HG03060 (cell line): ENCODE measurements at regions not wholly inside any gene's neighbourhood (a gene's known extent, or its start where the extent isn't known, plus 50 kb on each side); places are given as distances from the start of the nearest gene placed in this dataset.
"Not testable (repeated sequence)": the region's sequence is repeated elsewhere in the genome, so short reads cannot be mapped to it uniquely, and the experiment has no call there.

Experiments
- ATAC-seq: cut with Tn5 transposase; IDR thresholded peaks from one replicate; pipeline ENCODE4 v1.9.1; 2021; ENCODE audit warnings: low read depth, moderate number of reproducible peaks; ENCODE audit not compliant: unreplicated experiment

DNA sequence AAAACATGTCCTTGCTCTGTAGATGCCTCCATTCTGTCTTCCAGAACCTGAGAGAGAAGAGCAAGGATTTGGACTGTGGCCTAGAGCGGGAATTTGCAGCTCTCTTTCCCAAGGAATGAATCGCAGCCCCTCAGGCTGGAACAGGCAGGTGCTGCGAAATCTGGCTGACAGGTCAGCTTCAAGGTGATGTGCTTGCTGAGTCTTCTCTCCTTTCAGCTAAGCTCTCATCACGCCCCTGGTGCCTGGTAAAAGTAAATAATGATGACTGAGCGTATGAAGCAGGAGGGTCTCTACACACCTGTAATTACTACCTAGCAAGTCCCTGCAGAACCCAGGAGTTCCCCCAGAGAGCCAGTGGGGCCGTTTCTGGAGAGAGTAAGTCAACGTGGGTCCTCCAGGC is 204.3 kb upstream of the IRF2BP2 start:
- not testable (repeated sequence) for ATAC-seq

DNA sequence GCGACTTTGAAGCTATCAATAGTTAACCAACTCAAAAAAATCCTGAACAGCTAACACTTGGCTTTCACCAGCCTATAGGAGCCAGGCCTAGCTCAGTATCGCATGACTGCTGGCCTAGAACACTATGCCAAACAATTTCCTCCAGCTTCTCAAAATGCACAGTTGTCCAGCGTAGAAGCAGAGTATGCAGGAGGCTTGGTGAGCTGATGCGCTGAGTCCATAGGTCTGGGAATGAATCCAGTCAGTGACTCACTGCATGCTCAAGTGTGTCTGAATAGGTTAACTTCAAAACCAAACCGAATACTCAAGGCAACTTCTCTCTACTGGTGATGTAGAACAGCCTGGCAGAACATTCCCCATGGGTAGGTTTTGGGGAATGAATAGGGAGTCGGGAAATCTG is 201.8 kb upstream of the IRF2BP2 start:
- ATAC-seq, result not testable (repeated sequence)

DNA sequence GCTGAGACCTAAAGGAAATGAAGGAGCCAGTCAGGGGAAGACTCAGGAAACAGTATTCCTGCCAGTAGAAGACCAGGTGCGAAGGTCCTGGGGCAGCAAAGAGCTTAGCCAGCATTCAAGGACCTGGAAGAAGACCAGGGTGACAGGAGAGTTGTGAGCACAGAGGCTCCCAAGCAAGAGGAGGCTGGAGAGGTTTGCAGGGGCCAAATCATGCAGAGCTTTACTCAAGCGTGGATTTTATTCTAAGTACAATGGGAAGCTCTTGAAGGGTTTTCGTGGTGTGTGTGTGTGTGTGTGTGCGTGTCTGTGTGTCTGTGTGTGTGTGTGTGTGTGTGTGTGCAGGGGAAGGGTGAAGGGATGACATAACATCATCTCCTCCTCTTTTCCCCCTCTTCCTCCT is 200.7 kb upstream of the IRF2BP2 start:
- ATAC-seq, result not testable (repeated sequence)

DNA sequence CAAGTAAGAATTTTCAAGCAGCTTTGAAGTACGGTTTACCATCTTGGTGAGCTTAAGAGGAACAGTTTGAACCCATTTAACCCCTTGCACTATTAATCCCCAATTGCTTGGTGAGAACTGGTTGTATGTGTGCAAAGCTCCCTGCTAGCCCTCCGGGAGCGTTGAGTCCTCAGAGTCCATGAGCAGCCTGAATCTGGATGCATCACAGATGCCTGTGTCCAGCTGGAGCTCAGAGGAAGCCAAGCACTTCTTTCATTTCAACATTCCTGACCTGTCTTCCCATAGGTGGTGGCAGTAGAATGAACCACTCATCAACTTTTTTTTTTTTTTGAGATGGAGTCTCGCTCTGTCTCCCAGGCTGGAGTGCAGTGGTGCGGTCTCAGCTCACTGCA is 199.9 kb upstream of the IRF2BP2 start:
- ATAC-seq, result not testable (repeated sequence)

DNA sequence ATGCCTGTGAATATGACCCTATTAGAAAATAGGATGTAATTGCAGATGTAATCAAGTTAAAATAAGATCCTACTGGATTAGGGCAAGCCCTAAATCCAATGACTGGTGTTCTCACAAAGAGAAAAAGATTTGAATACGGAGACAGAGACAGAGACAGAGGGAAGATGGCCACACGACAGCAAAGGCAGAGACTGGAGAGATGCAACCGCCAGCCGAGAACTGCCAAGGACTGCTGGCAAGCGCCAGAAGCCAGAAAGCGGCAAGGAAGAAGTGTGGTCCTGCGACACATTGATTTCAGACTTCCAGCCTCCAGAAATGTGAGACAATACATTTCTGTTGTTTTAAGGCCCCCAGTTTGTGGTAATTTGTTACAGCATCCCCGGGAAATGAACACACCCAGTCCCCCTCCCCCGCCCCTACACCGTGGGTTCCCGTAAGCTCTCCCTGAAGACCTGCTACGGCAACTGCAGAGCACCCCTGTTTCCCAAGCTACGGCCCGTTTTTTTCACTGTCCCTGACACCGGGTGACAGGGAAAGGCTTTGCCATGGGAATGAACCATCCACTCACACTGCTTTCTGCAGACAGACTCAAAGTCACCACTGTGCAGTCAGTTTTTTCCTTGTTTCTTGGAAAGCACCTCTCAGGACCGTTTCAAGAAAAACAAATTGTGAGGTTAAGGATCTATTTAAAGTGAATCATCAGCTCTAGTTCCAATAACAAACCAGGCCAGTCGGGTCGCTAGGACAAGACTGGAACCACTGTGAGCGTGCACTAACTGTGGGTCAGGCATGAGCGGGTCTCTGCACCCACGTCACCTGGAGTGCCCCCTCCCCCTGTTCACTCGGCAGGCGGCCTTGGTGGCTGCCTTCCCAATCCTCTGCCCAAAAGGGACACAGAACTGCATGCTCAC is 199.2 kb upstream of the IRF2BP2 start:
- ATAC-seq, result not testable (repeated sequence)

DNA sequence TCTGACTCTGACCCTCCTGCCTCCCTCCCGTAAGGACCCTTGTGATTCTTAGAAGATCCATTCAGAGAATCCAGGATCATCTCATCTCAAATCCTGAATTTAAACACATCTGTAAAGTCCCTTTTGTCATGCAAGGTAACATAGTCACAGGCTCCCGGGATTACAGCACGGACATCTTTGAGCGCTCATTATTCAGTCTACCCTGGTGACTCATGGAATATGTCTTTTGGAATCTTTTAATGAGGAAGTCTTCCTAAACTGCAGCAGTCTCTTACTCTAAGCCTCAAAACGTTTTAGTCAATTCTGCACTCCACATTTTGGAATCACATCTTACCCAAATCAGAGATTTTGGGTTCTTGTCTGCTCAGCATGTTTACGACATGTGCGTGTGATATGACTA is 198.5 kb upstream of the IRF2BP2 start:
- not testable (repeated sequence) for ATAC-seq

DNA sequence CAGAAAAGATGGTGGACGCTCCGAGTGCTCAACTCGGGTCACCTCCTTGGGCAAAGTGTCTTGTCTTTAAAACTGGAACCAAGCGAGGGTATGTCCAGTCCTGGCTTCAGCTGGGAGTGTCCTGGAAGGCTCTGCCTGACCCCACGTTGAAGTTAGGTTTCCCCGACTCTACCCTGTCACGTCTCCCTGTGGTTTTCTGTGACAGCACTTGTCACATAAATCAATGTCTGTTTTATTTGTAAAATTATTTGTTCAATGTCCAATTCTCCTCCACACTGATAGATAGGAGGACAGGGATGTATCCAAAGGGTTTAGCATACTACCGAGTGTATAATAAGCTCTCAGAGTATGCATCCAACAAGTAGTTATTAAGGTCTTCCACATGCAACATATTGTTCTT is 197.7 kb upstream of the IRF2BP2 start:
- not testable (repeated sequence) for ATAC-seq

DNA sequence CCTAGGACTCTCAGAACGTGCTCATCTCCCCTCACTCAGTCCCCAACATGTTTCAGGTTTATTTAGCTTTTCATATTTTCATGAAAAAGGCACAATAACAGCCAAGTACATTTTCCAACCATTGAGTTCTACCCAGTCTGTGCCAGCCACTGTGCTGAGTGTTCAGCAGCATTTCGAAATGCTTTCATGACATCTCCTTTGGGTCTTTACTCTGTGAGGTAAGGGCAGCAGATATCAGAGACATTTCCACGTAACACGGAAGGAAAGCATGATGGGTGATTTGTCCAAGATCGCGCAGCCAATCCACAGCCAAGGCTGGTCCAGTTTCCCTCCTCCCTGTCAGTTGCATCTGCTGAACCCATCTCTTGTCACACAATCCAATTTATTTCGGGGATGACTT is 192.6 kb upstream of the IRF2BP2 start:
- ATAC-seq, result not testable (repeated sequence)

DNA sequence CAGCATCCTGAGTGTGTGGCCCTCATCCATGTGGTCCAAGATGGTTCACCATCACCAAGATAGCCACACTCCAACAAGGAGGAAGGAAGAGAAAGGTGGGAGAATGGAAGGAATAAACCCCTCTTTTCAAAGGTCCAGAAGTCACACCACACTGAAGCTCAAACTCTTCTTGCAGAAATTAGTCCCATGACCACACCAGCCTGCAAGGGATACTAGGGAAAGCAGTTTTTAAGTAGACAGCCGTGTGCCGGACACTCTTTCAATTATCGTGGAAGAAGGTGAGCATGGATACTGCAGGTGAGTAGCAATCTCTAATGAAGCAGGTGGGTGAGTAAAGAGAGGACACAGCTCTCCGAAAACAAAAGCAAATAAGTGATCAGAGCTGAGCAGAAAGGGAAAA is 191.7 kb upstream of the IRF2BP2 start:
- ATAC-seq, result not testable (repeated sequence)

DNA sequence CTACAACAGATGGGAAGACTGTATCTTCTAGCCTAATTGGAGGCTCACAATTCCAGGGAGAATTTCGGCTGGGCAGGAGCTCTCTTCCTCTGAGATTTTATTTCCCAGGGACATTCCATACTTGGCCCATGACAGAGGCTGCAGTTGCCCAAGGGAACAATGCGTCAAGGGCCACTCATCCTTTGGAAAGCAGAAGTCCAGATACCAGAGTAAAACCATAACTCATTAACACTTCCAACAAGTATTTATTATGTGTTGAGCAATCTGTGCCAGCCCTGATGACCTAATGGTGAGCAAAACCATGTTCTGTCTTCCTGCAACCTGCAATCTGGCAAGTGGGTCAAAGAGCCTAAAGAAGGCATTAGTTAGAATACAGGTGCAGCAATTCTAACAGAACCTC is 191.2 kb upstream of the IRF2BP2 start:
- not testable (repeated sequence) for ATAC-seq

DNA sequence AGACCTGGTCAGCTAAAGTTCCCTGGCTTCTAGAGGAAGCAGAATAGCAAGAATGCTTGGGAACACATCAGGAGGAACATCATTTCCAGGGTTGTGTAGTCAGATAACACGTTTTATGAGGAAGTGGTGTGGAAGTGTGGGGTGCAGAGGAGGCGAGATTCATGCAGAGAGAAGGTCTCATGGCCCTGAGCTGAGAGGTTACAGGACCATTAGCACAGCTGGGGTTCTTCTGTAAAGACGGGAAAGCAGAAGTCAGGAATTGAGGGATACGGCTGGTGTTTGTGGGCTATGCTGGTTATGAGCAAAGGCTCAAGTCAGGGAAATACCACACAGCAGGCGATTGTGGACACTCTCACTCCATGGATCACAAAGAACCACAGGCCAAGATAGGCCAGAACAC is 190.6 kb upstream of the IRF2BP2 start:
- ATAC-seq, result not testable (repeated sequence)

DNA sequence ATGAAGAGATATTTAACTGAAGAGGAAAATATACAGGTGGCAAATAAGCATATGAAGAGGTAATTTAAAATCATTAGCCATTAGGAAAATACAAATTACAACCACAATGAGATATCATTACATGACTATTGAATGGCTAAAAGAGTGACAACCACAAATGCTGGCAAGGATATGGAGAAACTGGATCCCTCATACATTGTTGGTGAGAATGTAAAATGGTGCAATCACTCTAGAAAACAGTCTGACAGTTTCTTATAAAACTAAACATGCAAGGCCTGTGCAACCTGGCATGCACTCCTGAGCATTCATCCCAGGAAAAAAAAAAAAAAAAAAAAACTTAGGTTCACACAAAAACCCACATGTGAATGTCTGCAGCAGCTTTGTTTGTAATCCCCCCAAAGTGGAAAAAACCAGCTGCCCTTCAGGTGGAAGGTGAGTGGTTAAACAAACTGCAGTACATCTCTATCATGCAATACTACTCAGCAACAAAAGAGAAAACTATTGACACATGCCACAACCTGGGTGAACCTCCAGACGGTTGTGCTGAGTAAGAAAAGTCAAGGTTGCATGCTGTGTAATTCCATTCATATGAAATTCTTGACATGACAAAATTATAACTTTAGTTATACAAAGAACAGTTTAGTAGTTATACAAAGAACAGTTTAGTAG is 189.2 kb upstream of the IRF2BP2 start:
- ATAC-seq, result not testable (repeated sequence)

DNA sequence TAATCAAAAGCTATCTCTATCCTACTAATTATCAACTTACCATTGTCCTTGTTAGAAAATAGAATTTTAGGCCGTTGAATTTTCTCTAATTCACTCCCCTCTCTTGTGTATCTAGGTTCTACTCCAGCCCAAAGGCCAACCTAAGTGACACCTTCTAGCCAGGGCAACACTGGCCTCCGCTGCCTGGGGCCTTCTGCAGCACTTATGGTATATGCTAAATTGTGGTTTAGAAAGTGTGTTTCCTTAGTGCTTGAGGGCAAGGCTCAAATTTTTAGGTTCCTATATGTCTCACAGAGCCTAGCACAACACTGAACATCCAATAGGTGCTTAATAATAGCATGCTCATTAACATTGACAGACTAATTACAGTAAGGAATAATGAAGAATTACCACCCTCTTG is 187.2 kb upstream of the IRF2BP2 start:
- ATAC-seq, result not testable (repeated sequence)

DNA sequence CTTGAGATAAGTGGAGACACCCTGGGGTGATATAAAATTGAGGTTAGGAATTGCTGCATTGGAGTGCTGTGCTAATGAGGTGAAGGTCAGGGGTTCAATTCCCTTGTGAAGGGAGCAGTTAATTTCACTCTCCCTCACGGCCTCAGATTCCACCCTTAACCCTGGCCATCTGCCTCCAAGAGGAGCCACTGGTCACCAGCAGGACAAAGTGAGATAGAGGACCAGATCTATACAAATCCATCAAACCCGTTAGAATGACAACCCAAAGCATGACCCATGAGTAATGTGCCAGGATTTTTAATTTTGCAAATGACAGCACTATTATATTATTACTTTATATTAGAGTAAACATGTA is 186.4 kb upstream of the IRF2BP2 start:
- ATAC-seq, result not testable (repeated sequence)

DNA sequence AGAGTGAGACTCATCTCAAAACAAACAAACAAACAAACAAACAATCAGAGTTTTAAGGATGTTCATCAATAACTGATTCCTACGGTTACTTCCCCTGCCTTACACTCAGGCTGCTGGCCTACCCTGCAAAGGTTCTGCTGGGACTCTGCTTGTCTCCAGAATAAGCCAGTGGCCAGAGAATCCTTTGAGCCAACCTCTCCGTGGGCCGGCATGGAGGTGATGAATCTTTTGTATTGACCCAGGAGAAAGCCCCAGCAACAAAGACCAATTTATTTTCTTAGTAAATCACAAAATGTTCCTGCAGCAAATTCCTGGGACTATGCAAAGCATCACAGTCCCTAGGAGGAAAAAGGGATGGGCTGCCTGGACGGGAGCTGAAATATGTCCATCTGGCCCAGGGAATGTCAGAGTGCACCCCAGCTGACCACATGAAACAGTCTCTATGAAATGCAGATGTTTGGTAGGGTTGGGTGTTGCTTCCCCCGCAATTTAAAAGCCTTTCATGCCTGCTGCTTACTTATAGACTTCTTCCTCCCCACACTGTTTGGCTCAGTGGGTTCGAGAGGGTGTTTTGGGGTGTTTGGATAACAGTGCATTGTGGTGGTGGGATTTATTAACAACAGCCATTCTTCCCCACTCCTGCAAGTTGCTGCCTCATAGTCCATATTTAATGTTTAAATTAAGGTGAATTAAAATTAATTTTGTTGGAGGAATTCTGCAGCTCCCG is 185.9 kb upstream of the IRF2BP2 start:
- ATAC-seq, result not testable (repeated sequence)

DNA sequence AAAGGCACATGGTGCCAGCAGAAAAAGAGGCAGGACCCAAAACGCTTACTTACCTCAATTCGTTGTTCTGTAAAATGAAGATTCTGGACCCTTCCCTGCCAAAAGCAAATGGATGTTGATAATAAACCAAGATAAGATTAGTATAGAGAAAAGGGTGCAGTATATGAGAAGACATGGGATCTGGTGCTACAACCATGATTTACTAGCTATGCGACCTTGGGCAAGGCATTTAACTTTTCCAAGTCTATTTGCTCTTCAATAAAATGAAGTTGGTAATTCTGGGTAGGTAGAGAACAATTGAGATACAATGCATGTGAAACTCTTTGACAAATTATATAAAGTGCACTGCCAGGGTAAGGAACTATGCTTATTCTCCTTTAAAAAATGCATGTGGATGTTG is 185.0 kb upstream of the IRF2BP2 start:
- ATAC-seq, result not testable (repeated sequence)

DNA sequence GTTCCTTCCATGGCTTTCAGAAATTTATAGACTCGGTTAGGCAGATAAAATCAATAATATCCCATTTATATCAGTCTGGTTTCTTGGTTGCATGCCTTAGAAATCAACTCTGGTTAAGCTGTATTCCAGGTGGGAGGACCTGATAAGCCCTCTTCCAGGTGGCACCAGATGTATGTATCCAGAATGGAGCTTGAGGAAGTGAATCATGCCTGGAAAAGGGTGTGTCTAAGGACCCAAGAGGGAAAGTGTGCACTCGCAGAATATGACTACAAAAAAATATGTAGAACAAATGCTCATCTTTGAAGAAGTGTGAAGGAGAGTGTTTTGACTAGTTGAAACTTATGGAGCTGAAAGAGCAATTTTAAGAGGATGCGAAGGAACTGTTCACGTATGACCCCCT is 184.5 kb upstream of the IRF2BP2 start:
- ATAC-seq, result not testable (repeated sequence)

DNA sequence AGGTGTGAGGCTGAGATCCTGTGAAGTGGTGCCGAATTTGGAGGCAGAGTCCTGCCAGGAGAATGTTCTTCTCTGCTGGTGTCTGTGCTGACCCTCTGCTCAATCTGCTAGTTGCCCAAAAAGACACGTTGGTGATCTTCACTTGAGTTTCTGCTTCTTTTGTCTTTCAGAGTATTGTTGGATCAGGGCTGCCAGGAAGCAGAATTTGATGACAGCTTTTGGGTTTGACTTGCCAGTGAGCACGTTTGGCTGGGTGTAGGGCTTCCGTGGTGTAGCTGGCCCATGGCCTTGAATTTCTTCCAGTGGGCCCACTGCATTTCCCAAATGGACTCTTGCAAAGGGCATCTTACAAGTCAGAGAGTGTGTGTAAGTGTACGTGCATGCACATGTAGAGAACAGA is 183.9 kb upstream of the IRF2BP2 start:
- ATAC-seq, result not testable (repeated sequence)

DNA sequence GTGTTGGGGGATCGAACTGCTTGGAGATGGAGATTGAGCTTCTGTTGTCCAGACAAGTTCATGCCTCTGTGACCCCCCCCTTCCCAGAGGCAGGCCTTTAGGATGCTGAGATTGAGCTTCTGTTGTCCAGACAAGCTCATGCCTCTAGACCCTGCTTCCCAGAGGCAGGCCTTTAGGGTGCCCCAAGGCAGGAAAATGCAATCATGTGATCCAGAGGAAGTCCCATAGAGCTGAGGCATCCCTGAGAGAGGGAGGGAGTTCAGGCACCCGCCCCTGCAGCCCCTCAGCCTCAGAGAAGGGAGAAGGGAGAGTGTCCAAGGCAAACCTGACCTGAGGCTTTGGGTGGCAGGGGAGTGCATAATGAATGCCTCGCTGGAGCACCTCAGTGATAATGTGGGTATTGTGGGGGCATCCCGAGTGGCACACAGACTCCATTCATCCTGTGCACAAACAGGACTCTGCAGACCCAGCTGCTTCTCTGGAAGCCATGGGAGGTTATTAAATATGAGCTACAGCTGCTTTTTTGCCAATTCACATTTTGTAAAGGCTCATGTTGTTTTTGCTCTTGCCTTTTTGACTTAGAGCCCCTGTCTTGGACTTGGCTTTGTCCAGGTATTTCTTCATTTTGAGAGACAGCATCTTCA is 182.4 kb upstream of the IRF2BP2 start:
- ATAC-seq, result not testable (repeated sequence)

DNA sequence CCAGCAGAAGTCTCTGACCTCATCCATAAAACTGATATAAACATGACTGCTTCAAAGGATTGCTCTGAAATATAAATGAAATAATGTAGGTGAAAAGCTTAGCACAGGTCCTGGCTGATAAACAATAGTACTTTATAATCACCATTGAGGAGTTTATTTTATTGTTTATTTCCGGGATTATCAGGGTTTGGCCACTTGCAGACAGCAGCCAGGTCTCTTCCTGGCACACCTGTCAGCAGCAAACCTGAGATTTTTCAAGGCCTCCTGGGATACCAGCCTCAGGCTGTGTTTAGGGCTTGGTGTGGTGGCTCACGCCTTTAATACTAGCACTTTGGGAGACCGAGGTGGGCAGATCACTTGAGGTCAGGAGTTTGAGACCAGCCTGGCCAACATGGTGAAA is 181.6 kb upstream of the IRF2BP2 start:
- ATAC-seq, result not testable (repeated sequence)

DNA sequence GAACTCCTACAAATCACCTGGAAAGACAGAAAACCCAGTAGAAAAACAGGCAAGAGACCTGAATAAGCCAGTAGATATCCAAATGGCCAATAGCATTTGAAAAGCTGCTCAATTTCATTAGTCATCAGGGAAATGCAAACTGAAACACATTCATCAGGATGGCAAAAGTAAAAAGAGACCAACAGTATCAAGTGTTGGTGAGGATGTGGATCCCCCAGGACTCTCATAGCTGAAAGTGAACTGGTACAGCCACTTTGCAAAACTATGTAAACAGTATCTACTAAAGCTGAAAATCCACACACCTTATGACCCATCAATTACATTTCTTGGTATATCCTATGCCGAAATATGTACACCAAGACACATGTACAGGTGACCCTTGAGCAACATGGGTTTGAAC is 180.4 kb upstream of the IRF2BP2 start:
- ATAC-seq, result not testable (repeated sequence)
